Hepatocyte (in vitro differentiated cells): ENCODE measurements at regions not wholly inside any gene's neighbourhood (a gene's known extent, or its start where the extent isn't known, plus 50 kb on each side); places are given as distances from the start of the nearest gene placed in this dataset.

Experiments used
- DNase-seq: peaks from one replicate; pipeline ENCODE4 v3.0.0-alpha.2; 2016; ENCODE audit warnings: low spot score
- H2AFZ ChIP-seq: fragments of 200-600 bp; sonication (generic); 2 replicates; pipeline ENCODE4 v1.6.0; 2016; ENCODE audit warnings: antibody characterized with exemption, mild to moderate bottlenecking
- H3K27ac ChIP-seq: fragments of 200-600 bp; sonication (generic); 2 replicates; pipeline ENCODE4 v1.5.1; 2016; ENCODE audit warnings: mild to moderate bottlenecking
- H3K27me3 ChIP-seq: fragments of 200-600 bp; sonication (generic); 2 replicates; pipeline ENCODE4 v1.6.1; 2016
- H3K36me3 ChIP-seq: fragments of 200-600 bp; sonication (generic); replicated peaks from 2 replicates; pipeline ENCODE4 v1.5.1; 2016; ENCODE audit warnings: low read depth; ENCODE audit not compliant: insufficient read depth
- H3K4me1 ChIP-seq: fragments of 200-600 bp; sonication (generic); 2 replicates; pipeline ENCODE4 v1.5.1; 2016; ENCODE audit warnings: mild to moderate bottlenecking, moderate library complexity; ENCODE audit not compliant: insufficient read depth
- H3K4me2 ChIP-seq: fragments of 200-600 bp; sonication (generic); 2 replicates; pipeline ENCODE4 v1.6.0; 2016
- H3K4me3 ChIP-seq: fragments of 200-600 bp; sonication (generic); 2 replicates; pipeline ENCODE4 v1.5.1; 2016; ENCODE audit warnings: mild to moderate bottlenecking
- H3K79me2 ChIP-seq: fragments of 200-600 bp; sonication (generic); 2 replicates; pipeline ENCODE4 v1.6.0; 2017; ENCODE audit warnings: mild to moderate bottlenecking
- H3K9me2 ChIP-seq: fragments of 200-600 bp; sonication (generic); replicated peaks from 2 replicates; pipeline ENCODE4 v1.6.0; 2017; ENCODE audit warnings: mild to moderate bottlenecking; ENCODE audit not compliant: insufficient read depth
- H3K9me3 ChIP-seq: fragments of 200-600 bp; sonication (generic); 2 replicates; pipeline ENCODE4 v1.5.1; 2016; ENCODE audit warnings: low read depth, mild to moderate bottlenecking
- H4K20me1 ChIP-seq: fragments of 200-600 bp; sonication (generic); 2 replicates; pipeline ENCODE4 v1.6.0; 2016; ENCODE audit warnings: mild to moderate bottlenecking; ENCODE audit not compliant: insufficient read depth, poor library complexity, severe bottlenecking
- EZH2 ChIP-seq: fragments of 200-600 bp; sonication (generic); IDR thresholded peaks from 2 replicates; pipeline ENCODE4 v1.6.1; 2016; ENCODE audit warnings: antibody characterized with exemption, mild to moderate bottlenecking, borderline replicate concordance
- EZH2phosphoT487 ChIP-seq: fragments of 200-600 bp; sonication (generic); IDR thresholded peaks from one replicate; pipeline ENCODE4 v1.6.1; 2018; ENCODE audit warnings: antibody characterized with exemption, mild to moderate bottlenecking, low read depth, moderate library complexity; ENCODE audit not compliant: unreplicated experiment, severe bottlenecking
- WGBS: methylation state at CpG from one replicate; pipeline ENCODE4 v1.1.6; 2016; ENCODE audit warnings: low lambda C conversion rate; ENCODE audit errors: missing lambda C conversion rate; 5-methylcytosine and 5-hydroxymethylcytosine counted together
- TF ChIP-seq, protein P1 (sequence below): fragments of 200-600 bp; sonication (generic); IDR thresholded peaks from 2 replicates; pipeline ENCODE4 v1.5.1; 2016; ENCODE audit warnings: antibody characterized with exemption, mild to moderate bottlenecking; ENCODE audit not compliant: poor library complexity

DNA sequence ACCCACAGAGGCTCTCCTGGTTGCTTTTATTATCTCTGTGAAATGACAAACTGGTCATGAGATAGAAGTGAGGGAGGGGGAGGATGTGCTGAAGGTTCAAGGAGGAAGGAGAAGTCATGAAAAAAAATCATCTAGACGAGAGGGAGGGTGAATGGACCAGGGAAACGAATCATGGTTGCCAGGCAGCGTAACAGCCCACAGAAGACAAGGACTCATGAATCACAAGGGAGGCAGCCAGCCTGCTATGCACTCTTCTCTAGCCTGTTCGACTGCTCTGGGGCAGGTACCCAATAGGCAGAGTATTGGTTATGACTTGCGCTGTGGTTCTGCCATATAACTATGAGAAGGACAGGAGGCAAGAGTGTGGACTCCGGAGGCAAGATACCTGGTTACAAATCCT, 475.2 kb downstream of the CDK5RAP2 start:
- Histone ChIP-seq H3K4me2 (no peak overlapping the region), H3K36me3 (no peaks in the 10 kb centered on the region), H3K4me1 (no peaks in the 10 kb centered on the region), H3K4me3 (no peak overlapping the region), H2AFZ (no peak overlapping the region), H3K27me3 (peaks cover 5% of the 10 kb centered on the region), H4K20me1 (no peaks in the 10 kb centered on the region), H3K79me2 (no peaks in the 10 kb centered on the region), H3K27ac (no peak overlapping the region), H3K9me2 (no peaks in the 10 kb centered on the region), H3K9me3 (no peaks in the 10 kb centered on the region)
- 85% methylated on average over 6 of the region's 6 CpGs for WGBS
- DNase-seq = no peak
- TF ChIP-seq EZH2 (no peak), EZH2phosphoT487 (no peak)
- TF ChIP-seq, protein P1, sequence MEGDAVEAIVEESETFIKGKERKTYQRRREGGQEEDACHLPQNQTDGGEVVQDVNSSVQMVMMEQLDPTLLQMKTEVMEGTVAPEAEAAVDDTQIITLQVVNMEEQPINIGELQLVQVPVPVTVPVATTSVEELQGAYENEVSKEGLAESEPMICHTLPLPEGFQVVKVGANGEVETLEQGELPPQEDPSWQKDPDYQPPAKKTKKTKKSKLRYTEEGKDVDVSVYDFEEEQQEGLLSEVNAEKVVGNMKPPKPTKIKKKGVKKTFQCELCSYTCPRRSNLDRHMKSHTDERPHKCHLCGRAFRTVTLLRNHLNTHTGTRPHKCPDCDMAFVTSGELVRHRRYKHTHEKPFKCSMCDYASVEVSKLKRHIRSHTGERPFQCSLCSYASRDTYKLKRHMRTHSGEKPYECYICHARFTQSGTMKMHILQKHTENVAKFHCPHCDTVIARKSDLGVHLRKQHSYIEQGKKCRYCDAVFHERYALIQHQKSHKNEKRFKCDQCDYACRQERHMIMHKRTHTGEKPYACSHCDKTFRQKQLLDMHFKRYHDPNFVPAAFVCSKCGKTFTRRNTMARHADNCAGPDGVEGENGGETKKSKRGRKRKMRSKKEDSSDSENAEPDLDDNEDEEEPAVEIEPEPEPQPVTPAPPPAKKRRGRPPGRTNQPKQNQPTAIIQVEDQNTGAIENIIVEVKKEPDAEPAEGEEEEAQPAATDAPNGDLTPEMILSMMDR = no peak

DNA sequence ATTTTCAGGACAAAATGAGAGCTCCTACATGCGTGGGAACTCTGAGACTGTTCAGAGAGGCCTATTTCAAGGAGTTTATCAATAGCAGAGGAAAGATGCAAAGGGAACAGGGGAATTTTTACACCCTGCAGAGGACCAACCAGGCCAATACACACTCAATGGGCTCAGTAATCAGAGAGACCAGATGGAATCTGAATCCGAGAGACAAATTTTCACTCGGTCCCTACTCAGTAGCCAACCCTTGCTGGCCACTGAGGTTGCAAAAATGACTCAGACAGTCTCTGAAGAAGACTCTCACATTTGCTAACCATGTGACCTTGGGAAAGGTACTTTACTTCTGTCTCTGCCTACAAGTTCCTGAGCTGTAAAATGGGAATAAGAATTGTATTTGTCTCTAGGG, 479.4 kb downstream of the CDK5RAP2 start:
- H2AFZ ChIP-seq = no peak overlapping the region
- H4K20me1 ChIP-seq = no peaks in the 10 kb centered on the region
- WGBS = 92% methylated on average over 3 of the region's 3 CpGs
- no peaks in the 10 kb centered on the region for H3K9me3 ChIP-seq
- H3K9me2 ChIP-seq = no peaks in the 10 kb centered on the region
- H3K27ac ChIP-seq = no peak overlapping the region
- no peak overlapping the region for H3K4me3 ChIP-seq
- no peak overlapping the region for H3K4me2 ChIP-seq
- H3K27me3 ChIP-seq = no peaks in the 10 kb centered on the region
- no peak for DNase-seq
- H3K36me3 ChIP-seq = no peaks in the 10 kb centered on the region
- H3K4me1 ChIP-seq = no peaks in the 10 kb centered on the region
- no peaks in the 10 kb centered on the region for H3K79me2 ChIP-seq
- TF ChIP-seq EZH2phosphoT487 = no peak
- TF ChIP-seq, protein P1 = no peak

DNA sequence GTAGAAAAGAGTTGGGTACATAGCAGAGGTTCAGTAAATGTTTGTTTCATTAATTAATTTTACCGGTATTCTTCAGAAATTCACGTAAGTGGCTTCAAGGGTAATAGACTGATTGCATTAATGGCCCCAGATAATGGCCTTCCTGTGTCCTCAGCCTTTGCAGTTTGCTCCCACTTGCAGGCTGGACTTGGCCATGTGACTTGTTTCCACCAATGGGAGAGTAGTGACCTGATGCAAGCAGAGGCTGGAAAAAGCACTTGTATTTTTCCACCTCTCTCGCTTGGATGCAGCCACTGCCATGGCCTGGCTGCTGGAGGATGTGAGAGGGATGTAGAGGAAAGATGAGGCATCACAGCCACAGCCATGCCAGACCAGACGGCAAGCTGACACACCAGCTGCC, 480.9 kb downstream of the CDK5RAP2 start:
- H3K4me2 ChIP-seq = no peak overlapping the region
- H3K79me2 ChIP-seq = no peaks in the 10 kb centered on the region
- H2AFZ ChIP-seq = no peak overlapping the region
- no peak overlapping the region for H3K4me3 ChIP-seq
- H3K27ac ChIP-seq = no peak overlapping the region
- WGBS = 84% methylated on average over 4 of the region's 4 CpGs
- no peaks in the 10 kb centered on the region for H3K9me2 ChIP-seq
- no peaks in the 10 kb centered on the region for H3K36me3 ChIP-seq
- no peak for DNase-seq
- TF ChIP-seq, protein P1 = no peak
- no peaks in the 10 kb centered on the region for H4K20me1 ChIP-seq
- no peaks in the 10 kb centered on the region for H3K27me3 ChIP-seq
- no peaks in the 10 kb centered on the region for H3K9me3 ChIP-seq
- no peaks in the 10 kb centered on the region for H3K4me1 ChIP-seq

DNA sequence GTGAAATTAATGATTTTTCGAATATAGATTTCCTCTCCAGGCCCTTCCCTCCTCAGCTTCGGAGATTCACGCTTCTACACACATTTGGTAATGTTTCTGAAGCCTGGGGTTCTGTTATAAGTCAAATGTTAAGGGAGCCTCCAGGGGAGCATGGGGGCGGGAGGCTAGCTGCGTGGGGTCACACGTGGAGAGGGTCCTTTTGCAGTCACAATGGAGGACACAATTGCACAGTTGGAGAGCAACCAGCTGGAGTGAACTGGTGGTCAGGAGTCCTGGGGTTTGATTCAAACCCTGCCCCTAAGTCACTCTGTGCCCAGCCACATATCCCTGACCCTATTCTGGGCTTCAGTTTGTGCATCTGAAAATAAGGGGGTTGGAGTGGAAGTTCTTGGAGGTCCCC, 481.4 kb downstream of the CDK5RAP2 start:
- no peaks in the 10 kb centered on the region for H3K4me1 ChIP-seq
- no peaks in the 10 kb centered on the region for H3K9me3 ChIP-seq
- H3K79me2 ChIP-seq = no peaks in the 10 kb centered on the region
- H3K4me2 ChIP-seq = no peak overlapping the region
- no peak overlapping the region for H3K4me3 ChIP-seq
- H3K9me2 ChIP-seq = no peaks in the 10 kb centered on the region
- no peaks in the 10 kb centered on the region for H4K20me1 ChIP-seq
- H3K36me3 ChIP-seq = no peaks in the 10 kb centered on the region
- TF ChIP-seq EZH2phosphoT487 (no peak), EZH2 (no peak)
- TF ChIP-seq, protein P1 = no peak
- no peak overlapping the region for H3K27ac ChIP-seq
- H2AFZ ChIP-seq = no peak overlapping the region
- no peak for DNase-seq
- 61% methylated on average over 6 of the region's 6 CpGs for WGBS
- no peaks in the 10 kb centered on the region for H3K27me3 ChIP-seq
